ENCODE measurements at regions not wholly inside any gene's neighbourhood (a gene's known extent, or its start where the extent isn't known, plus 50 kb on each side); places are given as distances from the start of the nearest gene placed in this dataset.

- DNase-seq = no peak
Observed at GRCh38 chr3:25265284-25265683, 162.8 kb upstream of the RARB start.

DNA sequence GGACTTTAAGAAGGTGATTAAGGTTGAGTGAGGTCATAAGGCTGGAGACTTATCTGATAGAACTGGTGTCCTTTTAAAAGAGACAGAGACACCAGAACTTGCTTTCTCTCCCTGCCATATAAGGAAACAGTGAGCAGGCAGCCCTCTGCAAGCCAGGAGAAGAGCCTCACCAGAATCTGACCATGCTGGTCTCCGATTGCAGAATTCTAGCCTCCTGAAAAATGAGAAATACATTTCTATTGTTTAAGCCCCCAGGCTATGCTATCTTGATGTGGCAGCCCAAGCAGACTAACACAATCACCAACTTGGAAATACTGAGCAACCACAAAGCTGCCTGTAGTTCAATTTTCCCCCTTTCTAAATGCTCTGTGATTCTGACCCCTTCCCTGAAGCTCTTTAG lies 161.4 kb upstream of the RARB start:
- no peak for DNase-seq

- no peak for DNase-seq
Observed at GRCh38 chr3:25272090-25272489, 156.0 kb upstream of the RARB start.

DNA sequence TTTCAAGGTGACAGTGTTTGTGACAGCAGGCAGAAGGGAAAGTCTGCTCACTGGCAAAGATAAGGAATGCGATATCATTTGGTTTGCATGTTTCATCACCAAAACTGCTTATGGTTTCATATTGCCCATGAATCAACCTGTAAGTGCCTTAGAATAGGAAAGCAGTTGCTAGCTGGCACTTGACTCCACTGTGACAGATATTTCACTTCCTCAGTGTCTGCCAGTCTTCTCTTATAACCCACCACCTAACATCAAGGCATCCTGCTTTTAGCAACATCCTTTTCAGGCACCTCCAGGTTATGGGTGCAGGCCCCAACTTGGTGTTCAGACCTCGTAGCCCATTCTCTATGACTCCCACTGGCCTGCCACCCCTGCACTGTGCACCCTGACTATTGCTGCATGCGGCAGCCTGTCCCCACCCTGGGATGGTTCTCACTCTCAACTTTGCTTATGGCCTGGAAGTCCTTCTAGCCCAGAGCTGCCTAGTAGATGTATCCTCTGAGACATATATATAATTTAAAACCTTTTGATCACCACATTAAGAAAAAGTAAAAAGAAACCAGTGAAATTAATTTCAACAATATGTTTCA lies 154.4 kb upstream of the RARB start:
- DNase-seq = no peak

DNA sequence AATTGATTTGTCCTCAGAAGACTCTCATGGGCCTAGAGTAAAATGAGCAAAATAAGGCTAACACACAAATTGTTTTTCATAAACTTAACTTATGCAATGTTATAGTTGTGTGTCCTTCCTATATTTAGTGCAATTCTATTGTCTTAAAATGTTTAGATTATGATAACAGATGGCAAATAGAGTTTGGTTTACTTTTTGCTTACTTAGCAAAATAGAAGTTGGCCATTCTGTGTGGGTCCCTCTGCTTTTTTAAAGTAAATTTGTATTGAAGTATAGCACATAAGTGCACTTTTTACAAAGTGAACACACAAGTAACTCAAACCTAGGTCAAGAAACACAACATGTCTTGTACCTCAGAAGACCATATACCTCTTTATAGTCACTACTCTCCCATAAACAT lies 150.6 kb upstream of the RARB start:
- DNase-seq = no peak

DNA sequence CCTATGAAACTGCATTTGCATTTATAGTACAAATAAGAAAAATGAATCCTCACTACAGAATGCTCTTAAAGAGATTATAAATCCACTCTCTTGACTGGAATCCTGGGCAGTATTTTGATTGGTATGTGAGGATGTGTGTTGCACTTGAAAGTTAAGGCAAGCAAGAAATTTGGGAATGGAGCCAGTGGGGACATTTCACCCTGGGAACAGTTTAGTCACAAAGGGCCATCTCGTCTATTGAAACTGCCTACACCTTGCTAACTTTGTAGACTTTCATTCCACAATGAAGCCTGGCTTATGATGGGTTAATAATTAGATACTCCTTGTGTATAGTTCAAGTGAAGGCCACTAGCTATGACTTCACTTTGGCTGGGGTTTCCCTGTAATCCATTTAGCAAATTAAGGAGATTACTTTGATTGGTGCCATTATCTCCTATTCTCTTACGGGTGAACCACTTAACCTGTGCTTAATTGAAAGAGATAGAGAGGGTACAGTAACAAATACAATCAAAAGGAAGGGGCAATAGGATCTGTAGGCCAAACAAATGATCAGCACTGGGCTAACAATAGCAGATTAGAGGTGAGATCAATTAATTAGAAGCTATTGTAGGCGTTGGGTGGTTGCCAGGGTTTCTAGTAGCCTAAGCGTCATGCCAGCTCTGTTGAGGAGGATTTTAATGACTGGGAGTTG lies 146.9 kb upstream of the RARB start:
- peak; percentile 92 for DNase-seq

- DNase-seq = no peak
Observed at GRCh38 chr3:25281732-25282126, 146.3 kb upstream of the RARB start.

DNA sequence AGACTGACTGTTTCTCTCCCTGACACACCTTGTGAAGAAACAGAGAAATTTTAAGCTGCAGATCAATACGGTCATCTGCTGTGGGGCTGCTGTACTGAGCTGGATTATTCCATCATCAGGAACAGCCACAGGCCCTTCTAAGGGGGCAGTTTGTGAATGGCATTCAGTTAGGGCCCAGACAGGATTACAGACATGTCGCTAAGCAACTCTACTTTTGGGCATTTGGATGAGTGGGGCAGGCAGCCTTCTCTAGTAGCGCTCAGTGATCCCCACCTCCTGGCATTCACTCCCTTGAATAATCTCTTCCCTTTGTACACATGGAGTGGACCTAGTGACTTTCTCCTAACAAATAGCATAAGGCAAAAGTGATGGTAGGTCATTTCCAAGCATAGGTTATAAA lies 144.4 kb upstream of the RARB start:
- DNase-seq = no peak

DNA sequence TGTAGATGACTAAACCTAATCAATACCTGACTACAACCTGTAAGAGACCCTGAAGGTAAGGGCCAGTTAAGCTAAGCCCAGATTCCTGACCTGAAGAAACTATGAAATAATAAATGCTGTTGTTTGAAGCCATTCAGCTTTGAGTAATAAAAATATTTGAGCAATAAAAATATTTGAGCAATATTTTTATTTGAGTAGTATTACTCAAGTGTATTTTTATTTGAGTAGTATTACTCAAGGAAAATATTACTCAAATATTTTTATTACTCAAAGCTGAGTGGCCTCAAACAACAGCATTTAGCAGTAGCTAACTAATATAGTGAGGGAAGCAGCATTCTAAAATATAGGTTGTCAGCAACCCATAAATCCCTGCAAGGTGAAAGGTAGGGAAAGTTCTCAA lies 143.8 kb upstream of the RARB start:
- no peak for DNase-seq

- DNase-seq = no peak
Observed at GRCh38 chr3:25287291-25287884, 140.7 kb upstream of the RARB start.

DNA sequence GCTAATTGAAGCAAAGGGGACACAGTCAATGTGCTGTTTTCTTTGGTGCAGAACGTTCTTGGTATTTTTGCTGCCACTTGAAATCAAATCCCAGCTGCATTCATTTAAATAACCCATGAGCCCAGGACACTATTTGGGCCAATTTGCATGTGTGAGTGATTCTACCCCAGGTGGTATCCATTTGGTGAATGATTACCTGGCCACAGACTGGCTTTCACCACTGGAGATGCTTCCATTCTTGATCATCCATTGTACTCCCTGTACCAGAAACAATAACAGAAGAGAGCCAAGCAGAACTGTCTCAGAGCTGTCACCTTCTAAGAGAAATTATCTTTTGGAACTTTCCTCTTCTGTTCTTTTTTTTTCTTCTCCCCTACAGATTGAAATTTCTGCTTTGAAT lies 139.7 kb upstream of the RARB start:
- DNase-seq = no peak

DNA sequence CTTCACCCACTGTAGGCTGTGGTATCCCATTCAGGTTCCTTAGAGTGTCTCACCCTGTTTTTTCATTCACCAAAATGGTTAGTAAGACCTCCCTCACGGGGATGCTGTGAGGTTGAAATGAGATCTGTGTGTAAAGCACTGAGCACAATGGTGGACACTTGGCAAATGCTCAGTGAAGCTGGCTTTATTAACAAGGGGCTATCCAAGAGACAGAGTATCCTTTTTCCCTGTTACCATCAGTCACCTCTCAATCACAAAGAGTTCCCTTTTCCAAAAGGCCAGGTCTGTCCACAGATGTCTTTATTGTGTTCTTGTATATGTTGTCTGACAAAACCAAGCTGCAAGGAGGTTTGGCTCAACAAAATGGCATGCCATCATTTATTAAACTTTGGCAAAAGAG lies 138.9 kb upstream of the RARB start:
- DNase-seq = no peak

- no peak for DNase-seq
Observed at GRCh38 chr3:25289663-25290062, 138.4 kb upstream of the RARB start.

- peak; percentile 70 for DNase-seq
Observed at GRCh38 chr3:25291481-25291905, 136.6 kb upstream of the RARB start.

GRCh38 chr3:25292036-25292435 lies 136.0 kb upstream of the RARB start:
- DNase-seq = no peak

GRCh38 chr3:25292595-25292994 lies 135.5 kb upstream of the RARB start:
- no peak for DNase-seq

- DNase-seq = no peak
Observed at GRCh38 chr3:25293736-25294135, 134.3 kb upstream of the RARB start.

- DNase-seq = no peak
Observed at GRCh38 chr3:25294169-25294805, 133.8 kb upstream of the RARB start.

DNA sequence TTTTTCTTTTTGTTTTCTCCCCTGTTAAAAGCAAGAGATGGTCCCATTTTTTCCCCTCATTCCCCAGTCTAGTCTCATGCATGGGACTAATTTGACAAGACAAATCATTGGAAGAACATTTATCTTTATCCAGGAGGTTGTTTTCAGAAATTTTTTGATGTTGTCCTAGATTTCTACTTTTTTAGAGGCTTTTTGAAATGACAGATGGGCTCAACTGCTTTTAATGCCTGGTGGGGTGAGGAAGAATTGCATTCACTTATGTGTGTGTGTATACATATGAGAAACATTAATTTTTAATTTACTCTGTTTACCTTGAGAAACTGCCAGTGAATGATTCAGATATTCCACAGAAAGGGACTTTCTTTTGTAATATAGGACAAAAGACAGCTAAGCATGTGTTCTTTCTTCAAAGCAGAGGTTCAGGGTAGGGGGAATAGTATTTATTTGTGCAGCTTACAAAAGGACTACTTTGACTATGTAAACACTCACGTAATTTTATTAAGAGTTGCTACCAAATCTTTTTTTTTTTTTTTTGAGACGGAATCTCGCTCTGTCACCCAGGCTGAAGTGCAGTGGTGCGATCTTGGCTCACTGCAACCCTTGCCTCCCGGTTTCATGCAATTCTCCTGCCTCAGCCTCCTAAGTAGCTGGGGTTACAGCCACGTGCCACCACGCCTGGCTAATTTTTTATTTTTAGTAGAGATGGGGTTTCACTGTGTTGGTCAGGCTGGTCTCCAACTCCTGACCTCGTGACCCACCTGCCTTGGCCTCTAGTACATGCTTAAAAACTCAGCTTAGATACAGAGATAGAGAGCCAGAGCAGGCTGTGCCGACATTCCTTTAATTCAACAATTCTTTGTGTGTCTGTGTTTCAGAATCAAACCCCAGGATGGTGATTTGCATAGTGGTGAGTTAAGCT lies 130.1 kb upstream of the RARB start:
- no peak for DNase-seq

- DNase-seq = no peak
Observed at GRCh38 chr3:25300141-25300540, 127.9 kb upstream of the RARB start.

- no peak for DNase-seq
Observed at GRCh38 chr3:25304916-25305315, 123.1 kb upstream of the RARB start.

DNA sequence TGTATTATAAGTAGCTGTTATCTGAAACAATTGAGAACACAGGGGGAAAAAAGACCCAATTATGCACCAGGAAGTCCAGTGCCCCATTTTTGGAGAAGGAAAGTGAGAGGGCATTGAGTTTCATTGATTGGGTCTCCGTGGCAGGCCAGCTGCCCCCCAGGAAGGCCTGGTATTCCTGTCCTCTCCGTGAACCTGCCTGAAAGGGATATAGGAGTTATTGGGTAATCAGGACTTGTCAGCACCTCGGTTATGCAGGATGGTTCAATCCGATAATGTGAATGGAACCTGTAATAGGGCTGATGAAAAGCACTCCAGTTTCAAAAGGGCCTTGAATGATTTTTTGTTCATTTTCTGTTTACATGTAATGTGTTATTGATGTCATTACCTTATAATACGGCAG lies 122.0 kb upstream of the RARB start:
- DNase-seq = no peak

DNA sequence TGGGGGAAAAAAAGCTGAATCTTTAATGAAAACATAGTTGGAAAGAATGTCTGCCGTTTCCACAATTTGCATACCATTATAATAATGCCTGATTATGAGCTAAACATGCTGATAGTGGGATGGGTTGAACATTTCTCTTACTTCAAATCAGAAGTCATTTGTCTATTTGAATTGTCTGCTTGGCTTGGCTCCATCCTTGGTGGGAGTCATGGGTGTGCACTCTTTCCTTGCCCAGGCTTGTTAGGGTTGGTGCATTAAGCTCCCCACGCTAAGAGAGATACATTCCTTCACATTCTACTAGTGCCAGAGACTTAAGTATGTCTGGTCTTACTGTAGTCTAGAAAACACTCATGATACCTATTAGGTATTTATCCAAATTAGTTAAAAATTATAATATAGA lies 121.4 kb upstream of the RARB start:
- DNase-seq = no peak

Measured in NCI-H1105 treated with DMSO at 0.1 percent for 48 hours (cell line).